Stimulated activated CD4-positive, alpha-beta T cell treated with anti-CD3 and anti-CD28 coated beads, TNF-alpha, amount 100 ng/mL, for 24 hours (primary cell): ENCODE measurements at regions not wholly inside any gene's neighbourhood (a gene's known extent, or its start where the extent isn't known, plus 50 kb on each side); places are given as distances from the start of the nearest gene placed in this dataset.

ENCODE experiments used
- DNase-seq, 3 experiments: peaks; one replicate each; pipeline ENCODE4 v3.0.0-alpha.2; 2020; ENCODE audit warnings: low read depth in 3 of 3

- no peak for DNase-seq
Measured at GRCh38 chr21:23740463-23740862, 1866.8 kb downstream of the MRPL39 start.

GRCh38 chr21:23732776-23733175 is 1874.5 kb downstream of the MRPL39 start:
- no peak for DNase-seq

GRCh38 chr21:23729331-23729730 is 1878.0 kb downstream of the MRPL39 start:
- DNase-seq: no peak

GRCh38 chr21:23725576-23725975 is 1881.7 kb downstream of the MRPL39 start:
- no peak for DNase-seq

- DNase-seq: no peak
Measured at GRCh38 chr21:23718446-23719285, 1888.6 kb downstream of the MRPL39 start.

- DNase-seq: no peak
Measured at GRCh38 chr21:23712166-23712565, 1895.1 kb downstream of the MRPL39 start.

- DNase-seq: no peak
Measured at GRCh38 chr21:23706431-23706830, 1900.8 kb downstream of the MRPL39 start.

- no peak for DNase-seq
Measured at GRCh38 chr21:23699402-23699801, 1907.9 kb downstream of the MRPL39 start.

- DNase-seq: no peak
Measured at GRCh38 chr21:23698619-23699018, 1908.7 kb downstream of the MRPL39 start.

GRCh38 chr21:23695443-23695842 is 1911.8 kb downstream of the MRPL39 start:
- no peak for DNase-seq

- DNase-seq: no peak
Measured at GRCh38 chr21:23694390-23694789, 1912.9 kb downstream of the MRPL39 start.

- DNase-seq: no peak
Measured at GRCh38 chr21:23690316-23690715, 1917.0 kb downstream of the MRPL39 start.

- no peak for DNase-seq
Measured at GRCh38 chr21:23686737-23687523, 1920.4 kb downstream of the MRPL39 start.

GRCh38 chr21:23684431-23684830 is 1922.8 kb downstream of the MRPL39 start:
- DNase-seq: no peak

- no peak for DNase-seq
Measured at GRCh38 chr21:23664193-23664694, 1943.0 kb downstream of the MRPL39 start.

- no peak for DNase-seq
Measured at GRCh38 chr21:23660560-23660959, 1946.7 kb downstream of the MRPL39 start.

- DNase-seq: no peak
Measured at GRCh38 chr21:23644768-23645167, 1962.5 kb downstream of the MRPL39 start.

- DNase-seq: no peak
Measured at GRCh38 chr21:23639721-23640120, 1967.6 kb downstream of the MRPL39 start.

- no peak for DNase-seq
Measured at GRCh38 chr21:23638131-23638695, 1969.1 kb downstream of the MRPL39 start.

GRCh38 chr21:23633447-23633940 is 1973.8 kb downstream of the MRPL39 start:
- DNase-seq: no peak

GRCh38 chr21:23624281-23624680 is 1983.0 kb downstream of the MRPL39 start:
- DNase-seq: no peak

- DNase-seq: no peak
Measured at GRCh38 chr21:23613014-23613413, 1994.3 kb downstream of the MRPL39 start.
